Muscle layer of duodenum (tissue), 2 donors: ENCODE measurements at regions not wholly inside any gene's neighbourhood (a gene's known extent, or its start where the extent isn't known, plus 50 kb on each side); places are given as distances from the start of the nearest gene placed in this dataset.

ENCODE experiments used
- H3K27ac ChIP-seq: one replicate; pipeline ENCODE4 v1.7.0; 2013; ENCODE audit warnings: mild to moderate bottlenecking, low read length
- H3K27me3 ChIP-seq: one replicate; pipeline ENCODE4 v1.7.0; 2013; ENCODE audit warnings: low read depth, mild to moderate bottlenecking, control low read depth, low read length
- H3K36me3 ChIP-seq, 2 donors: one replicate each; pipeline ENCODE4 v1.7.0; 2013; ENCODE audit warnings: low read length in 2 of 2, control low read depth in 1 of 2, mild to moderate bottlenecking in 1 of 2; ENCODE audit not compliant: insufficient read depth in 2 of 2, control insufficient read depth in 1 of 2
- H3K4me1 ChIP-seq, 2 donors: one replicate each; pipeline ENCODE4 v1.7.0; 2013; ENCODE audit warnings: low read length in 2 of 2, mild to moderate bottlenecking in 2 of 2, control low read depth in 1 of 2, moderate library complexity in 1 of 2; ENCODE audit not compliant: insufficient read depth in 2 of 2, control insufficient read depth in 1 of 2
- H3K4me3 ChIP-seq, 2 donors: one replicate each; pipeline ENCODE4 v1.7.0; 2013; ENCODE audit warnings: low read length in 2 of 2, low read depth in 1 of 2, mild to moderate bottlenecking in 1 of 2
- H3K9me3 ChIP-seq, 2 donors: one replicate each; pipeline ENCODE4 v1.7.0; 2013; ENCODE audit warnings: low read length in 2 of 2, control low read depth in 1 of 2, mild to moderate bottlenecking in 1 of 2; ENCODE audit not compliant: control insufficient read depth in 1 of 2
- donor health status: healthy.

DNA sequence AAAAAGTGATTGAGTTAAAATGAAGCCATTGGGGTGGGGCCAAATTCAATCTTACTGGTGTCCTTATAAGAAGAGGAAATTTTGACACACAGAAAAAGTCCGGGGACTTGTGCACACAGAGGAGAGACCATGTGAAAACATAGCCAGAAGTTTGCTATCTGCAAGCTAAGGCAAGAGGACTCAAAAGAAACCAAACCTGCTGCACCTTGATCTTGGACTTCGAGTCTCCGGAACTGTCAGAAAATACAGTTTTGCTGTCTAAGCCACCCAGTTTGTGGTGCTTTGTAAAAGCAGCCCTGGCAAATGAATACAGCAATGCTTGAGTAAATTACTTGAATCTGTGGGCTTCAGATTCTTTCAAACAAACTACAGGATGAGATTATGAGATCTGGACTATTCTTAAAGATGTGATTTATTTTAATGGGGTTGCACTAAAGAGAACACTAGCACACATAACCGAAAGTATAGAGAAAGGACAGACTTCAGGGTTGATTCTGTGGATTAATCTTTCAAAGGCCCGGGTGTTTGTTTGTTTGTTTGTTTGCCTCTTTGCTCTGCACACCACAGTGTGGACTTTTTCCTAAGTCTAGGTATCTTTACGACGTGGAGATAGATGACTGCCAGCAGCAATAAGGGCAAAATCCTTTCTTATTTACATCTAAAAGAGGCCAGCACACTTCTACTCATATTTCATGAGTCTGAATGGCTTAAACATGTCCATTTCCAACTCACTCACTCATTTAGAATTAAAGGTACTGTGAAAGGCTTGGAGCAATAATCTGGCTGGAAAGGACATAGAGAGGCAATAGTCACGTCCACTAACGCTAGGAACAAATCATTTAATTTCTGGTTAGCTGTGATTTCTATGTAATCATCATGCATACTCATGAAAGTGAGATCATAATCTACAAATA, 53.9 kb upstream of the SSR3 start:
- Histone ChIP-seq H3K9me3 (no peaks in the 10 kb centered on the region), H3K36me3 (no peaks in the 10 kb centered on the region), H3K4me3 (no peak overlapping the region), H3K4me1 (no peaks in the 10 kb centered on the region), H3K27me3 (no peaks in the 10 kb centered on the region), H3K27ac (no peak overlapping the region)

DNA sequence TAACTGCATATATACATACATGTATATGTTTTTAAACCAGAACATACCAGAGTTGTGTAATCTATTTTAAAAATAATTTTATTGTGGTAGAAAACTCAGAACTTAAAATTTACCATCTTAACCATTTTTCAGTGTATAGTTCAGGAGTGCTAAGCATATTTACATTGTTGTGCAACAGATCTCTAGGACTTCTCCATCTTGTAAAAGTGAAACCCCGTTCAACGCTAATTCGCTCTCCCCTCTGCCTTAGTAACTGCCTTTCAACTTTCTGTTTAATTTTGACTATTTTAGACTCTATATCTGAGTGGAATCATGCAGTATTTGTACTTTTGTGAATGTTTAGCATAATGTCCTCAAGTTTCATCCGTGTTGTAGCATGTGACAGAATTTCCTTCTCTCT, 51.8 kb upstream of the SSR3 start:
- Histone ChIP-seq H3K4me1 (no peaks in the 10 kb centered on the region), H3K4me3 (peak overlapping the region in 1 of 2 donors; percentile 73), H3K27ac (peak overlapping the region; percentile 92), H3K9me3 (no peaks in the 10 kb centered on the region), H3K27me3 (no peaks in the 10 kb centered on the region), H3K36me3 (no peaks in the 10 kb centered on the region)

GRCh38 chr3:156605686-156606605, 51.0 kb upstream of the SSR3 start:
- no peaks in the 10 kb centered on the region for H3K4me1 ChIP-seq
- H3K9me3 ChIP-seq = no peaks in the 10 kb centered on the region
- peak overlapping the region; percentile 56 to 73 for H3K4me3 ChIP-seq
- H3K27ac ChIP-seq = peak overlapping the region; percentile 92
- no peaks in the 10 kb centered on the region for H3K36me3 ChIP-seq
- H3K27me3 ChIP-seq = no peaks in the 10 kb centered on the region

DNA sequence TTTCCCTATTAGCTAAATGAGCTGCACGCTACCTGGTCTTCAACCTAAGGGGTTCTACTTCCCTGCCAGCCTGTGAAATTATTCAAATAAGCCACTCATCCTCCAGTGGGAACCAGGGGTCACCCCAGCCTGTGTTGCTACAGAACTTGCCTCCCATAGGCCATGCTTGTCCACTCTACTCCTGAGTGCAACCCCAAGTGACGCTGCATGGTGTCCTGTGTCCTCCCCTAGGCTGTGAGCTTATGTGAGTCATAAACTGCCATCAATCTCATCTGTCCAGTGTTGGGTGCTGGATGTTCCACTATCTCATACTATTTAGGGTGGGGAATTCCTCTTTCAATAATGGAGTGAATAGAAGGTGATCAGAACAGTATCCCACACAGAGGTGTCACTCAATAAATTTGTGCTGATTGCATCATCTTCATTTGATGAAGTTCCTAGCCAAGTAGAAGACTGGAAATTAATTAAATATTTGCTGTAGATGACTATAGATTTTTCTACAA, 49.8 kb upstream of the SSR3 start:
- H3K4me3 ChIP-seq = no peak overlapping the region
- H3K27me3 ChIP-seq = no peaks in the 10 kb centered on the region
- peak overlapping the region; percentile 92 for H3K27ac ChIP-seq
- no peaks in the 10 kb centered on the region for H3K4me1 ChIP-seq
- H3K36me3 ChIP-seq = no peaks in the 10 kb centered on the region
- H3K9me3 ChIP-seq = no peaks in the 10 kb centered on the region
